ENCODE measurements at regions not wholly inside any gene's neighbourhood (a gene's known extent, or its start where the extent isn't known, plus 50 kb on each side); places are given as distances from the start of the nearest gene placed in this dataset.

DNA sequence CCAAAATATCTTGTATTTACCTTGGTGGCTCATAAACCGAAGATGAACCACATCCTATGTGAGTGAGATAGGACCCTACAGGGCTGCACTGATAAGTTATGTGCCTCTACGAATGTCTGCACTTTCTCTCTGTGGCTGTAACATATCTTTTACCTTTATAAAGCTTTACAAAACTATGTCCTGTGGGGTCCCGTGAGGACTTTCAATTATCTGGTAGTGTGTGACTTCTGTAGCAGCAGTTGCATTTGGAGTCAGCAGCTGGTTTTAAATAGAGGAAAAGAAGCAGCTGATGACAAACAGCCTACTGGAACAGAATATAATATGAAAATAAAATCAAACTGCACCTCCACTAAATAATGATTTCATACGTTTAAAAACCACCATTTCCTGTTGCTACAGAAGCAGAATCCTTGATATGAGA is 222.4 kb upstream of the GNAI1 start:
- Mint-ChIP-seq H3K36me3 (ENCODE audit: low read depth) (peaks cover 1% of the 10 kb centered on the region), H3K4me3 (peak overlapping the region; percentile 68), H3K27ac (peak overlapping the region; percentile 66), H3K9me3 (no peaks in the 10 kb centered on the region), H3K4me1 (ENCODE audit: low read depth) (peaks cover 35% of the 10 kb centered on the region), H3K27me3 (ENCODE audit: low read depth) (peaks cover 2% of the 10 kb centered on the region)
- DNase-seq (ENCODE audit: low spot score) = no peak

- peak overlapping the region; percentile 66 for H3K27ac Mint-ChIP-seq
- H3K27me3 Mint-ChIP-seq (ENCODE audit: low read depth) = peaks cover 2% of the 10 kb centered on the region
- no peaks in the 10 kb centered on the region for H3K9me3 Mint-ChIP-seq
- DNase-seq (ENCODE audit: low spot score) = no peak
- H3K36me3 Mint-ChIP-seq (ENCODE audit: low read depth) = peaks cover 1% of the 10 kb centered on the region
- H3K4me3 Mint-ChIP-seq = peak overlapping the region; percentile 68
- peaks cover 33% of the 10 kb centered on the region for H3K4me1 Mint-ChIP-seq (ENCODE audit: low read depth)
Observed at GRCh38 chr7:79911420-79911819, 223.2 kb upstream of the GNAI1 start.

GRCh38 chr7:79909176-79909575 is 225.5 kb upstream of the GNAI1 start:
- no peak overlapping the region for H3K27ac Mint-ChIP-seq
- no peaks in the 10 kb centered on the region for H3K9me3 Mint-ChIP-seq
- H3K4me1 Mint-ChIP-seq (ENCODE audit: low read depth) = peaks cover 24% of the 10 kb centered on the region

GRCh38 chr7:79897166-79897565 is 237.5 kb upstream of the GNAI1 start:
- Mint-ChIP-seq H3K36me3 (ENCODE audit: low read depth) (no peaks in the 10 kb centered on the region), H3K4me3 (no peak overlapping the region), H3K27me3 (ENCODE audit: low read depth) (no peaks in the 10 kb centered on the region), H3K27ac (no peak overlapping the region), H3K9me3 (no peaks in the 10 kb centered on the region), H3K4me1 (ENCODE audit: low read depth) (no peaks in the 10 kb centered on the region)
- DNase-seq (ENCODE audit: low spot score) = no peak

More at GRCh38 chr7:79909176-79909575, 225.5 kb upstream of the GNAI1 start:
- peaks cover 2% of the 10 kb centered on the region for H3K27me3 Mint-ChIP-seq (ENCODE audit: low read depth)
- no peak overlapping the region for H3K4me3 Mint-ChIP-seq
- no peak for DNase-seq (ENCODE audit: low spot score)
- peaks cover 1% of the 10 kb centered on the region for H3K36me3 Mint-ChIP-seq (ENCODE audit: low read depth)

- DNase-seq (ENCODE audit: low spot score) = no peak
- H3K9me3 Mint-ChIP-seq = no peaks in the 10 kb centered on the region
- H3K27me3 Mint-ChIP-seq (ENCODE audit: low read depth) = no peaks in the 10 kb centered on the region
- no peak overlapping the region for H3K4me3 Mint-ChIP-seq
- H3K4me1 Mint-ChIP-seq (ENCODE audit: low read depth) = no peaks in the 10 kb centered on the region
- H3K36me3 Mint-ChIP-seq (ENCODE audit: low read depth) = no peaks in the 10 kb centered on the region
- no peak overlapping the region for H3K27ac Mint-ChIP-seq
Observed at GRCh38 chr7:79893991-79894390, 240.6 kb upstream of the GNAI1 start.

GRCh38 chr7:79882922-79883321 is 251.7 kb upstream of the GNAI1 start:
- no peak for DNase-seq (ENCODE audit: low spot score)
- Mint-ChIP-seq H3K4me3 (no peak overlapping the region), H3K9me3 (no peaks in the 10 kb centered on the region), H3K4me1 (ENCODE audit: low read depth) (no peaks in the 10 kb centered on the region), H3K36me3 (ENCODE audit: low read depth) (no peaks in the 10 kb centered on the region), H3K27me3 (ENCODE audit: low read depth) (no peaks in the 10 kb centered on the region), H3K27ac (no peak overlapping the region)

GRCh38 chr7:79880312-79880711 is 254.3 kb upstream of the GNAI1 start:
- Mint-ChIP-seq H3K27me3 (ENCODE audit: low read depth) (no peaks in the 10 kb centered on the region), H3K4me3 (no peak overlapping the region), H3K27ac (no peak overlapping the region), H3K9me3 (no peaks in the 10 kb centered on the region), H3K4me1 (ENCODE audit: low read depth) (no peaks in the 10 kb centered on the region), H3K36me3 (ENCODE audit: low read depth) (no peaks in the 10 kb centered on the region)
- DNase-seq (ENCODE audit: low spot score) = no peak

DNA sequence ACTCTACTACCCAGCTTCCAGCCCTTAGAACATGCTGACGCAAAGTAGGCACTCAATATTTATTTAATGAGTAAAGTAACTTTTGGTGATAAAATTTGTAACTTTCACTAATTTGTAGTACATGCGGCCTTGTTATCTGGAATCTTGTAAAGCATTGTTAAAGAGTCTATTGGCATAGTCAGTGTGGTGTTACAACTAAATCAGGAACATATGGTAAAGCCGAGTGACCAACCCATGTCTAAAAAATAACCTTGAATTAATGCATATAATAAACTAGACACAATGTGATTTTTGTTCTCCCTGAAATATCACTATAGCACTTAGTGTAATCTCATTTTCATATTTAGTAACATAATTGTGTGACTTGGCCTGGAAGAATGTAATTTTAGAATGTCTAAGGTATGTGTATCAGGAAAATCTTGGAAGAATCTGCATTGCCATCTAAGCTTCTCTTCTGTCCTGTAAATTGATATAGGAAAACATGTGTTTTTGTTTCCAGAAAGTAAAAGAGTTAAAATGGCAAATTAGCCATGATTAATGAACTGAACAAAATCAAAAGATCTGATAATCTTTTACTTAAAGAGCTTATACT is 256.7 kb upstream of the GNAI1 start:
- DNase-seq (ENCODE audit: low spot score) = no peak
- Mint-ChIP-seq H3K27me3 (ENCODE audit: low read depth) (no peaks in the 10 kb centered on the region), H3K9me3 (no peaks in the 10 kb centered on the region), H3K4me3 (no peak overlapping the region), H3K27ac (no peak overlapping the region), H3K4me1 (ENCODE audit: low read depth) (no peaks in the 10 kb centered on the region), H3K36me3 (ENCODE audit: low read depth) (no peaks in the 10 kb centered on the region)

GRCh38 chr7:79876848-79877252 is 257.8 kb upstream of the GNAI1 start:
- no peak overlapping the region for H3K27ac Mint-ChIP-seq
- H3K9me3 Mint-ChIP-seq = no peaks in the 10 kb centered on the region
- H3K36me3 Mint-ChIP-seq (ENCODE audit: low read depth) = no peaks in the 10 kb centered on the region
- no peaks in the 10 kb centered on the region for H3K4me1 Mint-ChIP-seq (ENCODE audit: low read depth)
- DNase-seq (ENCODE audit: low spot score) = no peak
- H3K27me3 Mint-ChIP-seq (ENCODE audit: low read depth) = no peaks in the 10 kb centered on the region
- no peak overlapping the region for H3K4me3 Mint-ChIP-seq

GRCh38 chr7:79874797-79875196 is 259.8 kb upstream of the GNAI1 start:
- no peaks in the 10 kb centered on the region for H3K27me3 Mint-ChIP-seq (ENCODE audit: low read depth)
- no peaks in the 10 kb centered on the region for H3K36me3 Mint-ChIP-seq (ENCODE audit: low read depth)
- H3K4me3 Mint-ChIP-seq = no peak overlapping the region
- DNase-seq (ENCODE audit: low spot score) = no peak
- H3K4me1 Mint-ChIP-seq (ENCODE audit: low read depth) = no peaks in the 10 kb centered on the region
- H3K27ac Mint-ChIP-seq = no peak overlapping the region
- H3K9me3 Mint-ChIP-seq = no peaks in the 10 kb centered on the region

DNA sequence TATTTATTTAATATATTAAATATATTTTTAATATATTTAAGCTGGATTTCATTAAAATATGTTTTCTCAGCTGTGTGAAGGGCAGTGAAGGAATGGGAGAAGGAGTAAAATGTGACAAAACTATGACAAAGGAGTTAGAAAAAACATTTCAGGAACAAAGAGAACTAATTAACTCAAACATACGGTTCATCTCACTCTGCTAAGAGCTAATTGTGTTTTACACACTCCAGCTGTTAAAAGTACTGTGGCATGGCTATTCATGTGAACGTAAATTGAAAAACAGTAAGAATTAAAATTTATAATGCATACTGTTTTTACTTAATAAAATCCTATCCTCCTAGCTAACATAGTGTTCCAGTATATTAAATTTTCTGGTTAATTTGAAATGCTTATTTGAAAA is 262.5 kb upstream of the GNAI1 start:
- Mint-ChIP-seq H3K27ac (no peak overlapping the region), H3K4me3 (no peak overlapping the region), H3K9me3 (no peaks in the 10 kb centered on the region), H3K27me3 (ENCODE audit: low read depth) (no peaks in the 10 kb centered on the region), H3K4me1 (ENCODE audit: low read depth) (peaks cover 3% of the 10 kb centered on the region), H3K36me3 (ENCODE audit: low read depth) (no peaks in the 10 kb centered on the region)
- DNase-seq (ENCODE audit: low spot score) = no peak

DNA sequence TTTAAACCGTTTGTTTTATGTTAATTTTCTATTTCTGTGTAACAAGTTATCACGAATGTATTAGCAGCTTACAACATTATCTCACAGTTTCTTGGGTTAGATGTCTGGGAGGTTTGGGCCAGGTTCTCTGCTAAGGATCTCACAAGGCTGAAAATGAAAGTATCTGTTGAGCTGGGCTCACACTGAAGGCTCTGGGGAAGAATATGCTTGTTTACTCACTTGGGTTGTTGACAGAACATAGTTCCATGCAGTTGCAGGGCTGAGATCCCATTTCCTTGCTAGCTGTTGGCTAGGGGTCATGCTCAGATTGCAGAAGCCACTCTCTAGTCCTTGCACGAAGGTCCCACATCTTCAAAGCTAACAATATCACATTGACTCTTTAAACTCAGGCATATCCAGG is 266.6 kb upstream of the GNAI1 start:
- Mint-ChIP-seq H3K27ac (no peak overlapping the region), H3K4me1 (ENCODE audit: low read depth) (peaks cover 3% of the 10 kb centered on the region), H3K36me3 (ENCODE audit: low read depth) (no peaks in the 10 kb centered on the region), H3K27me3 (ENCODE audit: low read depth) (no peaks in the 10 kb centered on the region), H3K9me3 (no peaks in the 10 kb centered on the region), H3K4me3 (no peak overlapping the region)
- DNase-seq (ENCODE audit: low spot score) = no peak

DNA sequence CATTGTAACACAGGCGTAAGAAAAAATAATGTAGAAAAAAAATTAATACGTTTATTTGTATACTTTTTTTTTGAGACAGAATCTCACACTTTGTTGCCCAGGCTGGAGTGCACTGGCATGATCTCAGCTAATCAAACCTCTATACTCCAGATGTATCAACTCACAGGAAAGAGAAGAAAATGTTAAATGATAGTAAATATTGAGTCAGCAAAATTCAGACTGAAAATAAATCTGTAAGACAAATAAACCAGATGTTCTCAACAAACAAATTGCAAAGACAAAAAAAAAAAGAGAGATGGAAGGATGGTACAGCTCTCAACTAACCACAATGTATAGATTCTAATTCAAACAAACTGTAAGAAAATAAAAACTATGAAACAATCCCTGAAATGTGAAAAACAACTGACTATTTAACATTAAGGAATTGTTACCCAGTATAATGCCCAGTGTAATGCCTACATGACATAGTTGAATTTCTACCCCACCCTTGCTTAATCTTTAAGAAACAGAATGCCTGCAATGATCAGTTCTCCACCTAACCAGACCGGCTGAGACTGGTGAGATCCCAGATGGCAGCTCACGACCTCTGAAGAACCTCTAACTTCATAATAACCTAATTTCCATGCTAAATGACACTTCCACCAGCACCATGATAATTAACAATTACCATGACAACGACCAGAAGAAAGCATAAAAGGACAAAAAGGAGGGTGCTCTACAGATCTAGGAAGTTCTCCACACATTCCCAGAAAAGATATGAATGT is 272.0 kb upstream of the GNAI1 start:
- no peaks in the 10 kb centered on the region for H3K36me3 Mint-ChIP-seq (ENCODE audit: low read depth)
- DNase-seq (ENCODE audit: low spot score) = no peak
- H3K4me3 Mint-ChIP-seq = no peak overlapping the region
- no peaks in the 10 kb centered on the region for H3K9me3 Mint-ChIP-seq
- no peaks in the 10 kb centered on the region for H3K27me3 Mint-ChIP-seq (ENCODE audit: low read depth)
- H3K27ac Mint-ChIP-seq = no peak overlapping the region
- H3K4me1 Mint-ChIP-seq (ENCODE audit: low read depth) = no peaks in the 10 kb centered on the region

- H3K36me3 Mint-ChIP-seq (ENCODE audit: low read depth) = no peaks in the 10 kb centered on the region
- H3K27ac Mint-ChIP-seq = no peak overlapping the region
- no peaks in the 10 kb centered on the region for H3K9me3 Mint-ChIP-seq
- DNase-seq (ENCODE audit: low spot score) = no peak
- H3K27me3 Mint-ChIP-seq (ENCODE audit: low read depth) = no peaks in the 10 kb centered on the region
- H3K4me1 Mint-ChIP-seq (ENCODE audit: low read depth) = no peaks in the 10 kb centered on the region
- H3K4me3 Mint-ChIP-seq = no peak overlapping the region
Observed at GRCh38 chr7:79855172-79855571, 279.5 kb upstream of the GNAI1 start.

GRCh38 chr7:79854621-79855020 is 280.0 kb upstream of the GNAI1 start:
- Mint-ChIP-seq H3K27me3 (ENCODE audit: low read depth) (no peaks in the 10 kb centered on the region), H3K27ac (no peak overlapping the region), H3K4me3 (no peak overlapping the region), H3K9me3 (no peaks in the 10 kb centered on the region), H3K36me3 (ENCODE audit: low read depth) (no peaks in the 10 kb centered on the region), H3K4me1 (ENCODE audit: low read depth) (no peaks in the 10 kb centered on the region)
- DNase-seq (ENCODE audit: low spot score) = no peak

Measured in T-helper 2 cell treated with Interferon-gamma antibody and Interleukin-4, amounts not matched to agents 5 μg/mL and 100 μg/mL, for 36 hours (primary cell).